Breast epithelium (tissue), 4 donors: ENCODE measurements at regions not wholly inside any gene's neighbourhood (a gene's known extent, or its start where the extent isn't known, plus 50 kb on each side); places are given as distances from the start of the nearest gene placed in this dataset.

ENCODE experiments used
- DNase-seq, 2 donors: peaks; one replicate each; pipeline ENCODE4 v3.0.0-alpha.2; 2019; ENCODE audit warnings: low spot score in 2 of 2
- H3K27ac ChIP-seq, 2 donors: fragments of 200-600 bp; sonication (generic) in 1 of 2; one replicate each; pipeline ENCODE4 v1.5.1; 2016 to 2019; ENCODE audit warnings: mild to moderate bottlenecking in 1 of 2
- H3K27me3 ChIP-seq, 2 donors: fragments of 200-600 bp; sonication (generic) in 1 of 2; one replicate each; pipeline versions ENCODE4 v1.5.1 to v1.6.0; 2017 to 2019; ENCODE audit warnings: control low read depth in 1 of 2, mild to moderate bottlenecking in 1 of 2
- H3K36me3 ChIP-seq: fragments of 200-600 bp; one replicate; pipeline ENCODE4 v1.5.1; 2019
- H3K4me1 ChIP-seq, 2 donors: fragments of 200-600 bp; sonication (generic); one replicate each; pipeline ENCODE4 v1.5.1; 2016 to 2019; ENCODE audit warnings: control low read depth in 1 of 2
- H3K4me3 ChIP-seq, 3 donors: fragments of 200-600 bp; sonication (generic); 1 replicate in 2 of 3; 2 replicates in 1 of 3; pipeline ENCODE4 v1.5.1; 2016 to 2019; ENCODE audit warnings: mild to moderate bottlenecking in 3 of 3, moderate library complexity in 2 of 3
- H3K9me3 ChIP-seq, 2 donors: fragments of 200-600 bp; sonication (generic) in 1 of 2; one replicate each; pipeline ENCODE4 v1.5.1; 2016 to 2019; ENCODE audit warnings: control low read depth in 1 of 2
- POLR2A ChIP-seq: fragments of 450-650 bp; IDR thresholded peaks from one replicate; pipeline ENCODE4 v1.6.1; 2016; ENCODE audit warnings: antibody characterized with exemption, mild to moderate bottlenecking, moderate library complexity
- POLR2AphosphoS5 ChIP-seq, 3 donors: sonication (generic); formaldehyde crosslinking; IDR thresholded peaks; one replicate each; pipeline ENCODE4 v1.6.1; 2017; ENCODE audit warnings: antibody characterized with exemption in 3 of 3
- intact Hi-C: fragments of 100-400 bp; cut with DNase I; formaldehyde crosslinking; loops from one replicate; pipeline ENCODE4 v1.15.1; 2023; ENCODE audit warnings: low total_unique reads
- TF ChIP-seq, protein P1 (sequence below), 3 donors: fragments of 450-650 bp; IDR thresholded peaks; one replicate each; pipeline ENCODE4 v1.5.1; 2016 to 2017; ENCODE audit warnings: antibody characterized with exemption in 3 of 3, mild to moderate bottlenecking in 3 of 3, moderate library complexity in 3 of 3

DNA sequence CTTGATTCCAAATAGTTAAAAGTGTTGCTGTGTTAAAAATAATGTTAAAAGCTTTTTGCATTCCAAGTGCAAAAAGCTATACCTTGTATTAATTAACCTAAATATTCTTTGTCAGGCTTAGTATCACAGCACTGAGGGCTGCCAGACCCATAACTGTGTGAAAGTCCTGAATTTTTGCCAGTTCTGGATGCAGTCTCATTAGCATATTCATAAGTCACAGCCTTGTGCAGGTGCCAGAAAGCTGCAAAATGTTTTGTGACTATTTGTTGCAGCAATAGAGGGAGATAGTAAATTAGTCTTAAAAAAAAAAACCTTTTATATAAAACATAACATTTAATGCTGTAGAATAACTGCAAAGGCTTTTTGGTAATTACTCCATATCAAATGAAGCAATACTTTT, 56.6 kb downstream of the SLITRK1 start:
- H3K4me3 ChIP-seq = no peak overlapping the region
- no peak overlapping the region for H3K27ac ChIP-seq
- intact Hi-C loops = no loop called here
- H3K27me3 ChIP-seq = no peaks in the 10 kb centered on the region
- TF ChIP-seq POLR2AphosphoS5 (IDR thresholded peaks at IDR 0.05) (no peak), POLR2A (no peak)
- TF ChIP-seq, protein P1, sequence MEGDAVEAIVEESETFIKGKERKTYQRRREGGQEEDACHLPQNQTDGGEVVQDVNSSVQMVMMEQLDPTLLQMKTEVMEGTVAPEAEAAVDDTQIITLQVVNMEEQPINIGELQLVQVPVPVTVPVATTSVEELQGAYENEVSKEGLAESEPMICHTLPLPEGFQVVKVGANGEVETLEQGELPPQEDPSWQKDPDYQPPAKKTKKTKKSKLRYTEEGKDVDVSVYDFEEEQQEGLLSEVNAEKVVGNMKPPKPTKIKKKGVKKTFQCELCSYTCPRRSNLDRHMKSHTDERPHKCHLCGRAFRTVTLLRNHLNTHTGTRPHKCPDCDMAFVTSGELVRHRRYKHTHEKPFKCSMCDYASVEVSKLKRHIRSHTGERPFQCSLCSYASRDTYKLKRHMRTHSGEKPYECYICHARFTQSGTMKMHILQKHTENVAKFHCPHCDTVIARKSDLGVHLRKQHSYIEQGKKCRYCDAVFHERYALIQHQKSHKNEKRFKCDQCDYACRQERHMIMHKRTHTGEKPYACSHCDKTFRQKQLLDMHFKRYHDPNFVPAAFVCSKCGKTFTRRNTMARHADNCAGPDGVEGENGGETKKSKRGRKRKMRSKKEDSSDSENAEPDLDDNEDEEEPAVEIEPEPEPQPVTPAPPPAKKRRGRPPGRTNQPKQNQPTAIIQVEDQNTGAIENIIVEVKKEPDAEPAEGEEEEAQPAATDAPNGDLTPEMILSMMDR (IDR thresholded peaks at IDR 0.05) = no peak
- H3K36me3 ChIP-seq = no peaks in the 10 kb centered on the region
- DNase-seq = no peak
- H3K9me3 ChIP-seq = no peaks in the 10 kb centered on the region
- no peaks in the 10 kb centered on the region for H3K4me1 ChIP-seq

DNA sequence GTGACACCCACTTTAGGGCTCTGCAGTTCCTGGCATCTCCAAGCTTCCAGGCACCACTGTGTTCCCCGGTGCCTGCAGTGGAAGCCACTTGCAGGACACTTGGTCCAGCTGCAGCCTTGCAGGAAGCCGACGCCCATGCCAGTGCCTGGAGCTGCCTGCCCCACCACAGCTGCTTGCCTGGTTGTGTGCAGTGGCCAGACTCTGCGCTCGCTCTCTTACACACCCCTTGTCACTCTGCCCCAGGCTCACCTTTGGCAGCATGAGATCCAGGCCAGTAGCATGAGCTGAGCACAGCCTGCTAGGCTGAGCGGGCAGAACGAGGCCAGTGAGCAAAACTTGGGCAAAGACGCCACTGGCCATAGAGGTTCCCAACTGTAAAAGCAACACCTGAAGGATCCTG, 57.7 kb downstream of the SLITRK1 start:
- H3K9me3 ChIP-seq = no peaks in the 10 kb centered on the region
- no peak for DNase-seq
- no peaks in the 10 kb centered on the region for H3K36me3 ChIP-seq
- no peaks in the 10 kb centered on the region for H3K4me1 ChIP-seq
- H3K4me3 ChIP-seq = no peak overlapping the region
- TF ChIP-seq, protein P1 (IDR thresholded peaks at IDR 0.05) = no peak
- H3K27ac ChIP-seq = no peak overlapping the region
- H3K27me3 ChIP-seq = no peaks in the 10 kb centered on the region
- intact Hi-C loops = no loop called here

DNA sequence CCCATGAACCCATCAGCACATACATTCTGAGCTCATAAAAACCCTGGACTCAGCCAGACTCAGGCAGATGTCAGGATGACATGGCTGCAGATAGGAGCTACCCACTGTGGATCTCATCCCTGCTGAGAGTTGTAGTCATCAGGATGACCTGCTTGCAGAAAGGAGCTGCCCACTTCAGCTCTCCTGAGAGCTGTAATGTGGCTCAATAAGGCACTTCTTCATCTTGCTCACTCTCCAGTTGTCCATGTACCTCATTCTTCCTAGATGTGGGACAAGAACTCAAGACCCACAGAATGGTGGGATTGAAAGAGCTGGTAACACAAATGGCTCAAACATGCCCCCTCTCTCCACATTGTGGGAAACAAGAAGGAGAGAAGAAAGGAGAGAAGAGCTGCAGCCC, 58.2 kb downstream of the SLITRK1 start:
- Histone ChIP-seq H3K27ac (no peak overlapping the region), H3K36me3 (no peaks in the 10 kb centered on the region), H3K27me3 (no peaks in the 10 kb centered on the region), H3K4me3 (no peak overlapping the region), H3K9me3 (no peaks in the 10 kb centered on the region), H3K4me1 (no peaks in the 10 kb centered on the region)
- intact Hi-C loops = no loop called here
- no peak for DNase-seq
- TF ChIP-seq, protein P1 (IDR thresholded peaks at IDR 0.05) = no peak
- TF ChIP-seq POLR2AphosphoS5 (IDR thresholded peaks at IDR 0.05) (no peak), POLR2A (no peak)

DNA sequence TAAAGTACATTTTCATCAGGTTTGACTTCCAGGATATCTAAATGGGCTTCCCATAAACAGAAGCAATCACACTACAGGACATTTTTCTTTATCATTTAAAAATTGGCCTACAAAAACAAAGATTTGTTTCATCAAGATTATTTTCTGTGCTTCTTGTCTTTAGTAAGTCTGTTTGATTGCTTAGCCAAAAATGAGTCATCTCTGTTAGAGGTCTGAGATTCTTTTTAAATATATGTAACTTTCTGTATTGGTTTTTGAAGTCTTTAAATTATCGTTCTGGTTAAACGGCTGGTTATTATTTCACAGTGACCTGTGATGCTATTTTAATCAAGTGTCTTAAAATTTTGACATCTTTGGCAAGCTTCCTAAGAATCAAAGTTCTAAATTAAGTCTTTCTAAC, 62.7 kb downstream of the SLITRK1 start:
- intact Hi-C loops = no loop called here
- TF ChIP-seq POLR2A (no peak), POLR2AphosphoS5 (IDR thresholded peaks at IDR 0.05) (no peak)
- TF ChIP-seq, protein P1 (IDR thresholded peaks at IDR 0.05) = no peak
- H3K27me3 ChIP-seq = no peaks in the 10 kb centered on the region
- H3K4me3 ChIP-seq = no peak overlapping the region
- H3K9me3 ChIP-seq = no peaks in the 10 kb centered on the region
- no peaks in the 10 kb centered on the region for H3K4me1 ChIP-seq
- H3K36me3 ChIP-seq = no peaks in the 10 kb centered on the region
- no peak overlapping the region for H3K27ac ChIP-seq
- no peak for DNase-seq

DNA sequence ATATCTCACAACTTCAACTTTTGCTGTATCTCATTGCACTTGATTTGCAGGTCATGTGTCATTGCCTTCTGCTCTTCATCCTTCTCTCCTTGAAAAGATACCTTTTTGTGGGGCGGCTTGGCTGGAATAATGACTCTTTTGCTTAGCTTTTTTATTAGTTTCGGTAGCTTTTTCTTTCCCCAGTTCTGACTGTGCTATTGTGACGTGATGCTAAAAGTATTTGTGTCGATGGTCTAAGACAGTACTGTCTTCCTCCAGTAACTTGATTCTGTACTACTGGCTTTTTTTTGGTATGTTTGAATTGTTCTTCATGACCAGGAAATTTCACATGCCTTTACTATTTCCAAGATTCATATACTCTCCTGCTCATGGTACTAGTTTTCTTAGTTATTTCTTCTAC, 63.1 kb downstream of the SLITRK1 start:
- TF ChIP-seq, protein P1 (IDR thresholded peaks at IDR 0.05) = no peak
- no peak for TF ChIP-seq POLR2A
- no peak for TF ChIP-seq POLR2AphosphoS5 (IDR thresholded peaks at IDR 0.05)
- no peak for DNase-seq
- Histone ChIP-seq H3K36me3 (no peaks in the 10 kb centered on the region), H3K27me3 (no peaks in the 10 kb centered on the region), H3K27ac (no peak overlapping the region), H3K4me3 (no peak overlapping the region), H3K4me1 (no peaks in the 10 kb centered on the region), H3K9me3 (no peaks in the 10 kb centered on the region)
- intact Hi-C loops = no loop called here
